ENCODE measurements at regions not wholly inside any gene's neighbourhood (a gene's known extent, or its start where the extent isn't known, plus 50 kb on each side); places are given as distances from the start of the nearest gene placed in this dataset.

DNA sequence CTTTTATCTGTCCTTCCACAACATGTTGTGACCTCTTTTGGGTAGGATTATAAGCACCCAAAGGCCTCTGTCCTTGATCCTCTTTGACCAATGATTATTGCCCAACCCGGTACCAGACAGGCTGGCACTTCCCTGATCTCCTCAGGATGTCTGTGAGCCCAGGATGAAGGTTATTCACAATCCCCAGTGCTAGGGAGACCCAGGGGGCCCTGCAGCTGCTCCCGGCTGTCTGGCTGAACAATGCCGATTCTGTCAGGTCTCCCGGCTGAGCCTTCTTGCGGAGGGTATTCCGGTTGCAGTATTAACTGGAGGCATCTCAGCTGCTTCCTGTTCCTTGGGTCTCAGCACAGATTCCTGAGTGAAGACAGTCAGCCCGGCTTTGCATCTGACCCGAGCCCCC lies 71.2 kb upstream of the CDON start:
- BruUV-seq (replicated peaks): no TSS peak
- no peaks in the 10 kb centered on the region for H4K20me1 ChIP-seq (ENCODE audit: insufficient read depth, low read length)
- H3K4me2 ChIP-seq (ENCODE audit: low read depth, low read length): no peak overlapping the region
- ChIA-PET CTCF (no interaction called here), POLR2A (ENCODE audit: unreplicated experiment) (no interaction called here)
- H3K23ac ChIP-seq (ENCODE audit: low read depth, low read length): no peak overlapping the region
- no peak overlapping the region for H2BK5ac ChIP-seq (ENCODE audit: low read depth, low read length, poor library complexity, severe bottlenecking)
- intact Hi-C loops (cut with micrococcal nuclease) (no loop called here), dilution Hi-C loops (cut with HindIII; ENCODE audit: low sequenced_read_pairs, unreplicated experiment) (no loop called here), in situ Hi-C loops (cut with MboI; ENCODE audit: low sequenced_read_pairs) (no loop called here)
- H4K91ac ChIP-seq (ENCODE audit: insufficient read depth, low read depth, low read length): no peak overlapping the region
- no peak overlapping the region for H2AK9ac ChIP-seq (replicated peaks; ENCODE audit: low read depth, low read length, poor library complexity)
- H3K9ac ChIP-seq (ENCODE audit: low read depth, low read length): no peak overlapping the region
- no peak overlapping the region for H2BK120ac ChIP-seq (ENCODE audit: low read depth, low read length)
- no peaks in the 10 kb centered on the region for H3K79me1 ChIP-seq (ENCODE audit: low read depth in 1 of 2, low read length in 2 of 2)
- DNase-seq: no peak
- peaks cover 3% of the 10 kb centered on the region; the same call in 1 of the 2 replicates for H3K4me1 ChIP-seq (ENCODE audit: control insufficient read depth, insufficient read depth, low read length)
- no peak for ATAC-seq (ENCODE audit: low read depth)
- H3K18ac ChIP-seq (ENCODE audit: low read depth, low read length): no peak overlapping the region
- 0 out of 2 replicates have a peak, but pooled peaks cover 3% of the 10 kb centered on the region for H3K9me1 ChIP-seq (ENCODE audit: insufficient read depth, low read length)
- H3K9me3 ChIP-seq (ENCODE audit: control insufficient read depth, insufficient read depth, low read length): no peaks in the 10 kb centered on the region
- H3K27ac ChIP-seq (ENCODE audit: insufficient read depth, low read length): no peak overlapping the region
- H2AFZ ChIP-seq (replicated peaks; ENCODE audit: low read length, poor library complexity): no peak overlapping the region
- H4K5ac ChIP-seq (ENCODE audit: low read depth, low read length): no peak overlapping the region
- H2AK5ac ChIP-seq (ENCODE audit: low read depth, low read length): no peak overlapping the region
- no peaks in the 10 kb centered on the region for H3K36me3 ChIP-seq (ENCODE audit: control insufficient read depth, insufficient read depth, low read length)
- no peak overlapping the region for H4K8ac ChIP-seq (ENCODE audit: low read depth in 2 of 2, low read length in 2 of 2)
- no peak overlapping the region for H3K4ac ChIP-seq (ENCODE audit: low read depth, low read length)
- peaks cover 77% of the 10 kb centered on the region for H3K27me3 ChIP-seq (ENCODE audit: control insufficient read depth, insufficient read depth, low read length)
- H2BK15ac ChIP-seq (ENCODE audit: low read depth, low read length): no peak overlapping the region
- TF ChIP-seq CHD1 (IDR thresholded peaks at IDR 0.05; ENCODE audit: low read depth, low read length) (no peak), FOS (IDR thresholded peaks at IDR 0.05; ENCODE audit: low read depth, low read length) (no peak), MXI1 (IDR thresholded peaks at IDR 0.05; ENCODE audit: borderline replicate concordance, low read depth, low read length) (no peak), POLR2A (IDR thresholded peaks at IDR 0.05; ENCODE audit: low read depth, low read length) (no peak), RCOR1 (IDR thresholded peaks at IDR 0.05; ENCODE audit: insufficient replicate concordance, low read length) (no peak), BHLHE40 (IDR thresholded peaks at IDR 0.05; ENCODE audit: low read depth, low read length) (no peak), MAFK (IDR thresholded peaks at IDR 0.05; ENCODE audit: low read depth, low read length) (no peak), CEBPB (IDR thresholded peaks at IDR 0.05; ENCODE audit: low read depth, low read length) (no peak)
- TF ChIP-seq, protein P1, sequence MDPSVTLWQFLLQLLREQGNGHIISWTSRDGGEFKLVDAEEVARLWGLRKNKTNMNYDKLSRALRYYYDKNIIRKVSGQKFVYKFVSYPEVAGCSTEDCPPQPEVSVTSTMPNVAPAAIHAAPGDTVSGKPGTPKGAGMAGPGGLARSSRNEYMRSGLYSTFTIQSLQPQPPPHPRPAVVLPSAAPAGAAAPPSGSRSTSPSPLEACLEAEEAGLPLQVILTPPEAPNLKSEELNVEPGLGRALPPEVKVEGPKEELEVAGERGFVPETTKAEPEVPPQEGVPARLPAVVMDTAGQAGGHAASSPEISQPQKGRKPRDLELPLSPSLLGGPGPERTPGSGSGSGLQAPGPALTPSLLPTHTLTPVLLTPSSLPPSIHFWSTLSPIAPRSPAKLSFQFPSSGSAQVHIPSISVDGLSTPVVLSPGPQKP (IDR thresholded peaks at IDR 0.05; ENCODE audit: borderline replicate concordance, low read depth, low read length): no peak
- TF ChIP-seq, protein P2, sequence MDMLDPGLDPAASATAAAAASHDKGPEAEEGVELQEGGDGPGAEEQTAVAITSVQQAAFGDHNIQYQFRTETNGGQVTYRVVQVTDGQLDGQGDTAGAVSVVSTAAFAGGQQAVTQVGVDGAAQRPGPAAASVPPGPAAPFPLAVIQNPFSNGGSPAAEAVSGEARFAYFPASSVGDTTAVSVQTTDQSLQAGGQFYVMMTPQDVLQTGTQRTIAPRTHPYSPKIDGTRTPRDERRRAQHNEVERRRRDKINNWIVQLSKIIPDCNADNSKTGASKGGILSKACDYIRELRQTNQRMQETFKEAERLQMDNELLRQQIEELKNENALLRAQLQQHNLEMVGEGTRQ (IDR thresholded peaks at IDR 0.05; ENCODE audit: low read depth, low read length): no peak
- H3K4me3 ChIP-seq (ENCODE audit: insufficient read depth, low read depth, low read length): no peak overlapping the region
- H2BK20ac ChIP-seq (ENCODE audit: low read depth, low read length): no peak overlapping the region
- no peak overlapping the region for H3K14ac ChIP-seq (replicated peaks; ENCODE audit: low read depth, low read length)
- no peak overlapping the region for H3K56ac ChIP-seq (ENCODE audit: extremely low read depth, insufficient read depth, low read length)
- WGBS, 2 experiments (ENCODE audit: extremely low coverage in 2 of 2, insufficient read length in 1 of 2): 56% methylated on average over 6 of the region's 8 CpGs; no CpG with 5 or more reads in 1 of the 2 experiments
